Stimulated activated naive CD4-positive, alpha-beta T cell (primary cell): ENCODE measurements at regions not wholly inside any gene's neighbourhood (a gene's known extent, or its start where the extent isn't known, plus 50 kb on each side); places are given as distances from the start of the nearest gene placed in this dataset.
"Not testable (repeated sequence)": the region's sequence is repeated elsewhere in the genome, so short reads cannot be mapped to it uniquely, and the experiment has no call there.

Experiments used
- DNase-seq, 6 experiments: peaks; one replicate each; lab custom pipeline; 2025; lab: John Stamatoyannopoulos, UW

DNA sequence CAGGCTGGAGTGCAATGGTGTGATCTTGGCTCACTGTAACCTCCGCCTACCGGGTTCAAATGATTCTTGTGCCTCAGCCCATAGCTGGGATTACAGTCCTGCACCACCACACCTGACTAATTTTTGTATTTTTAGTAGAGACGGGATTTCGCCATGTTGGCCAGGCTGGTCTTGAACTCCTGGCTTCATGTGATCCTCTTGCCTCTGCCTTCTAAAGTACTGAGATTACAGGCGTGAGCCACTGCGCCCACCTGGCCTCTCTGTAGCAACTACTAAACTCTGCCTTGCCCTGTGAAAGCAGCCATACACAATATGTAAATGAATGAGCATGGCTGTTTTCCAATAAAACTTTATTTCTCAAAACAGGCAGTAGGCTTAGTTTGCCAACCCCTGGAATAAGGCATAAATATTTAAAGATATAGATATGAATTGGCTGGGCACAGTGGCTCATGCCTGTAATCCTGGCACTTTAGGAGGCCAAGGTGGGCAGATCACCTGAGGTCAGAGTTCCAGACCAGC is 127.9 kb upstream of the ZNF217 start:
- not testable (repeated sequence) for DNase-seq

DNA sequence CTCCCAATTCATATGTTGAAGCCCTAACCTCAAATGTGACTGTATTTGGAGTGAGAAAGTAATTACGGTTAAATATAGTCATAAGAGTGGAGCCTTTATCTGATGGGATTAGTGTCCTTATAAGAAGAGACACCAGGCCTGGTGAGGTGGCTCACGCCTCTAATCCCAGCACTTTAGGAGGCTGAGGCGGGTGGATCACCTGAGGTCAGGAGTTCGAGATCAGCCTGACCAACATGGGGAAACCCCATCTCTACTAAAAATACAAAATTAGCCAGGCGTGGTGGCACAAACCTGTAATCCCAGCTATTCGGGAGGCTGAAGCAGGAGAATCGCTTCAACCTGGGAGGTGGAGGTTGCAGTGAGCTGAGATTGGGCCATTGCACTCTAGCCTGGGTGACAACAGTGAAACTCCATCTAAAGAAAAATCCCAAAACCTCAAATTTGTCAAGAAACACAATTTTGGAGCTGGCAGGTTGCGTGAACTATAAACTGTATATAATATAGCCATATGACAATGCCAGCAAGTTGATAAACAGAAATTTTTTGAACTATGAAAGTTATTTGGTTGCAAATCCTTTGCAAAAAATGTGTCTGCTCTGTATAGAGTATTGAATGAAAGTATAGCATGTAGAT is 125.6 kb upstream of the ZNF217 start:
- DNase-seq = not testable (repeated sequence)

DNA sequence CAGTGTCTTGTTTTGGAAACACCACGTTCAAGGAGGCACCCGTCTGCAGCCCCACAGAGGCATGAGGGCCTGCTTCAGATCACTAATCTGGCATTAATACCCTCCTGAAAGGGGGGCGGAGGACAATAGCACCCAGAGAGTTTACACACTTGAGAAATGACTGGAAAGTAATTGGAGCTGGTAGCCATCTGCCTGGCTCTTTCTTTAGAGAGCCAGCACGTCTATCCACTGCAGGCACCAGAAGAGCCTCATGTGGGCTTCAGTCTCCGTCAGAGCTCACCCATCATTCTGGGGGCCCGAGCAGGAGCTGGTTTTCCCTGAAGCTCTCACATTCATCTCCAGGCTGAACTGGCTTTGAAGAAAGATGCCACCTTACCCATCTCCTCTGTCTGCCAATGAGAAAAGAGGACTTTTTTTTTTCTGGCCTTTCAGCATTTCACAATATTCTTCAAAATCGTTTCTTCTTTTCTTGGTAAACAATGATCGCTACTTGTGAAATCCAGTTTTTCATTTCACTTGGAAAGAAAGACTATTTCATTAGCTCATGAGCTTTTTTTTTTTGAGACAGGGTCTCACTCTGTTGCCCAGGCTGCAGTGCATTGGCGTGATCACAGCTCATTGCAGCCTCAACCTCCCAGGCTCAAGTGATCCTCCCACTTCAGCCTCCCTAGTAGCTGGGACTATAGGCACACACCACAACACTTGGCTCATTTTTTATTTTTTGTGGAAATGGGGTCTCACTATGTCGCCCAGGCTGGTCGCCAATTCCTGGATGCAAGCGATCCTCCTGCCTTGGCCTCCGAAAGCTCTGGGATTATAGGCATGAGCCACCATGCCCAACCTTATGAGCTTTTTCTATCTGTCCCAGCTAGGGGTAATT is 124.7 kb upstream of the ZNF217 start:
- DNase-seq = no peak

DNA sequence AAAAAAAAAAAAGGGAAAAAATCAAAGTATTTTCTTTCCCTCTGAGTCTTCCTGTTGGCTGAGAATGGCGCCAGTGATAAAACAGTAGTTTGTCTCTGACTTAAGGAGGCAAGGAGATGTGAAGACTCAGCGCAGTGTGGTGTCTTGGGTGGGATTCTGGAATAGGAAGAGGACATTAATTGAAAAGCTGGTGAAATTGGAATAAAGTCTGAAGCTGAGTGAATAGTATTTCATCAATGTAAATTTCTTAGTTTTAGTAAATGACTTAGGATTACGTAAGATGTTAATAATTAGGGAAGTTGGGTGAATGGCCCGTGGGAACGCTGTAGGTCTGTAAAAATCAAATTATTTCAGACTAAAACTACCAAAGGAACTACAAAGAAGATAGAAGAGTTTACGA is 122.8 kb upstream of the ZNF217 start:
- no peak for DNase-seq

DNA sequence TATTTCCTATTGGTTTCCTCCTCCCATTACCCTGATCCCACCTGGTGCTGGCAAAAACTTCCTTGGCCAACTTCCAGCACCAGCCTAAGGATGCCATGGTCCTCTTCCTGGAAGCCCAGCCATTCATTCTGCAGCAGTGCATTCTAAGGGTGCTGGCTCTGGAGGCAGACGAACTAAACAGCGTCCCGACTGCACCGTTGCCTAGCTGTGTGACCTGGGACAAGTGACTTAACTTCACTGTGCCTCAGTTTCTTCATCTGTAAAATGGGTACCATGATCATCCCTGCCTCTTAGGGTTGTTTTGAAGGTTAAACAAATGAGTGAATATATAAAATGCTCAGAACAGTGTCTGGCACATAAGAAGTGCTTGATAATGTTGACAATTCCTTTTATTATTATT is 120.9 kb upstream of the ZNF217 start:
- DNase-seq = no peak

DNA sequence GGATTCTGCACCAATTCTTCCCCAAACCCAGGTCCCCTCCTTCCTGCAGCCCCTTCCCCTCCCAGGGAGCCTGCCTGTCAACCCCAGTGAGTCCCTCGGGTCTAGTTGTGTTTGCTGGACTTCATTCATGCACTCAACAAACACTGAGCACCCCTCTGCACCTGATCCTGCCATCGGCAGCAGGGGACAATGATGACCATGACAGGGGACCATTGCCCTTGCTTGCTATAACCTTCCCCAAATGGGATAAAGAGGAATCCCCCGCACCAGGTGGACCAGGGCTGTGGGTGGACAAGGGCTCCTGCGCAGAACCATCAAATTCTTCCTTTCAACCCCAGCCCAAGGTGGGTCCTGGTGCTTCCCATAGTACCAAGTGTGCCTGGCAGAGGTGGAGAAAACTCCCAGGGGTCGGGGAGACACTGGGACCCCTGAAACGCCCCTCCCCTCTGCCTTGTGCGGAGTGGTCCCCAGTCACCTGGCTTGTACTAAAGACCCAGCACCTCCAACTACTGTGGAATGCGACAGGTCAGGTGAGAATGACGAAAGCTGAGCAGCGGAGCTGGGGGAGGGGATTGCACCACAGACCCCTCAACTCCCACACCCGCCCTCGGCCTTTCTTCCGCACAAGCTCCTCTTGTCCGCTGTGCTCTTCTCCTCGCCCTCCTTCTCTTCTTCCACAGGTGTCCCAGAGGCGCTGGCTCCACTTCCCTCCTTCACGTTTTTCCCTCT is 119.9 kb upstream of the ZNF217 start:
- DNase-seq = no peak

DNA sequence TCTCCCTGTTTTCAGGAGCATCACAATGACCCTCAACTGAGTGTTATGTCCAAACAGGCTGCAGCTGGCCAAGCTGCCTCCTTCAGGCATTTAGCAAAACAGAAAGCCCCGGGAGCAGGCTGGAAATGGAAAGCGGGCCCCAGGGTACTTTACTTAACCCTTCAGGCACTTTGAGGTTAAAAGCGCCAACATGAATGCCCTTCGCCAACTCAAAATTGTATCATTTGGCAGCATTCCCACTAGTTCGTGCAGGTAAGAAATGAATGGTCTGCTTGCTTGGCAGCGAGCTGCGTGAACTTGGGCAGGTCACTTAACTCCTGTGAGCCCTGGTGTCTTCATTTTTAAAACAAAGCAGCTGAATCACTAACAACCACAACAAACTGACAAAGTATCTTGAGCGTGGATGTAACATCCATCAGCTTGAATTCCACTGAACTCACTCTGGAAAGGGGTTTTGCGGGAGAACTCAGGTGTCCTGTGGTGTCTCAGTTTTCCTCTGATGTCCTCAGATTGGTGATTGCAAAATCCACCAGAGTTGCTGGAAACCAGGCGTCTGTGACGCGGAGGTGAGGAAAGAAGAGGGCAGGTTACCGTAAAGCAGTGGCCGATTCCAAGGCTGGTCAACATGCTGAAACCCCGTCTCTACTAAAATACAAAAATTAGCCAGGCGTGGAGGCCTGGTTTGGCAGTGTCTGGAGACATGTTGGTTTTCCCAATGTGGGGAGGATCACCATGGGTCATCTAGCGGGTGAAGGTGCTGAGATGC is 118.8 kb upstream of the ZNF217 start:
- no peak for DNase-seq

DNA sequence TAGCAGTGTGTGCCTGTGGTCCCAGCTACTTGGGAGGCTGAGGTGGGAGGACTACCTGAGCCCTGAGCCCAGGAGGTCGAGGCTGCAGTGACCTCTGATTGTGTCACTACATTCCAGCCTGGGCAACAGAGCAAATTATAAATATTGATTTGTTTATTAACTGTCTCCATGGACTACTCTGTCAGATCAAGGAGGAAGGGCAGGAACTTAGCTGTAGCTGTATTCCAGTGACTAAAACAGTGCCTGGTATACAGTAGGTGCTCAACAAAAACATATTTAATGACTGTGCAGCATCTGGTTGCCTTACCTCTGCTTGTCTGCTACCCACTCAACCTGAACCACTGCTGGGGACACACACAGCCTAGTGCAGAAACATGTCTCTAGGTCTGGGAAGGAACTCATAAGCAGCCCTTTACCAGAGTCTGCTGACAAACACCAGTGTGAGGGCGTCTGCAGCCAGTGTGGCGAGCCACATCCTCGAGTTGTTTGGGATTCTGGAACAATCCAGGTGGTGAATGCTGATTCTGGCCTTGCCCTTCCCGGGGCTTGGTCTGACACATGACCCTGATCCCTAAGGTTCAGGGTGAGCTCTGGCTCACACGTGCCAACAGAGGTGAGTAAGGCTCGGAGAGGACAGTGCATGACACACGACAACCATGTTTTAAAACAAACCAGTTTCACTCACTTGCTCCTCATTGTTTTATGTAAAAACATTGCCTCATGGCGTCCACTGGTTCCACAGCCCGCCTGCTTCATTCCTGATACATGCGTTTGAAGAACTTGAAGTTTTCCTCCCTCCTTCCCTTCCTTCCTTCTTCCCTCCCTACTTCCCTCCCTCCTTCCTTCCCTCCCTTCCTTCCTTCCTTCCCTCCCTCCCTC is 117.9 kb upstream of the ZNF217 start:
- DNase-seq = no peak

DNA sequence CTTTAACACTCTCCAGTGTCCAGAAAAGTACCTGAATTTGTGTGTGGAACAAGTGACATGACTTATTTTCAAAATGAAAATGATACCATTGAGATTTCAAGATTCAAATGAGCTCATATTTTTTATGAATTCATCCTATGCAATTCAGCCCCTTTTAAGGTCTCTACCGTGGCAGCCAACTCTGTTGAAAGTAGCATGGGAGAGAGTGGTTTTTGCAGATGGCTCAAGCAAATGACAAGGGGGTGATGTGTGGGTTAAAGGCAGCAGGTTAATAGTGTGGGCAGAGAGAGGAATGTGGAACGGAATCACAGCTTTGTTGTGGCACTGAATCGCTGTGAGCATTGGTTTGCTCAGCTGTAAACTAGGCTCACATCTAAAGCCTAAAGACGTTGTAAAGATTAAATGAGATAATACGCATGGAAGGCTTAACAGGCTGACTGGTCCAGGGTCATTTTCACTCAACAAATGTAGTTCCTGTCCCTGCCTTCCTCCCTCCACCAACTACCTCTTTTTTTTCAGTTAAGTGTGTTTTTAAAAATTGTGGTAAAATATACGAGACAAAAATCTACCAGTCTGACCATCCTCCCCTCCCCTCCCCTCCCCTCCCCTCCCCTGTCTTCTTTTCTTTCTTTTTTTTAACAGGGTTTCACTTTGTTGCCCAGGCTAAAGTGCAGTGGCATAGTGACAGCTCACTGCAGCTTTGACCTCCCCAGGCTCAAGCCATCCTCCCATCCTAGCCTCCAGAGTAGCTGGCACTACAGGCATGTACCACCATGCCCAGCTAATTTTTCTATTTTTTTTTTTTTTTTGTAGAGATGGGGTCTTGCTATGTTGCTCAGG is 114.7 kb upstream of the ZNF217 start:
- peak in 2 of 6 experiments; percentile 15 to 22 for DNase-seq

DNA sequence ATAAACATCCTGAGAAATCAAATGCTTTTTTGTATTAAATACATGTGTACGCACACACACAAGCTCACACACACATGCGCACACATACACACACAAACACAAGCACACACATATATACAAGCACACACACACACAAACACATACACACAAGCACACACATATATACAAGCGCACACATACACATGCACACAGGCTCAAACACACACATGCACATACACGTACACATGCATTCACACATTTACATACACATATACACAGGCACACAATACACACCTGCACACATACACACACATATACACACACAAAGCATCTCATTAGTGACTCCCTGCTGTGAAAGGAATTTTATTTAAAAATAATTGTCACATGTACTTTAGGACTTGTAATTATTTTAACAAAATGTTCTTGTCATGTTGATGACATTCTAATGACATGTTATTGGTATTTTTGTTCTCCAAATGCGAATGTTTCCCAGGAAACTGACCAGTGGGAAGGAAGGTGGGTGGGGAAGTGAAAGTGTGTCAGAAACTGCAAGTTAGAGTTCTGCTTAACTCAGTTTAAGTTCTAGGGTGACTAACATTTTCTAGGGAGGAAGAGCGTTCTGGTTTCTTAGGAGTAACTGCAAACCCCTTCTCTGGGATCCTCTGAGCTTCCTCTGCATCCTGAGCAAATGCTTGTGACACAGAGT is 113.9 kb upstream of the ZNF217 start:
- peak in 1 of 6 experiments; percentile 22 for DNase-seq

DNA sequence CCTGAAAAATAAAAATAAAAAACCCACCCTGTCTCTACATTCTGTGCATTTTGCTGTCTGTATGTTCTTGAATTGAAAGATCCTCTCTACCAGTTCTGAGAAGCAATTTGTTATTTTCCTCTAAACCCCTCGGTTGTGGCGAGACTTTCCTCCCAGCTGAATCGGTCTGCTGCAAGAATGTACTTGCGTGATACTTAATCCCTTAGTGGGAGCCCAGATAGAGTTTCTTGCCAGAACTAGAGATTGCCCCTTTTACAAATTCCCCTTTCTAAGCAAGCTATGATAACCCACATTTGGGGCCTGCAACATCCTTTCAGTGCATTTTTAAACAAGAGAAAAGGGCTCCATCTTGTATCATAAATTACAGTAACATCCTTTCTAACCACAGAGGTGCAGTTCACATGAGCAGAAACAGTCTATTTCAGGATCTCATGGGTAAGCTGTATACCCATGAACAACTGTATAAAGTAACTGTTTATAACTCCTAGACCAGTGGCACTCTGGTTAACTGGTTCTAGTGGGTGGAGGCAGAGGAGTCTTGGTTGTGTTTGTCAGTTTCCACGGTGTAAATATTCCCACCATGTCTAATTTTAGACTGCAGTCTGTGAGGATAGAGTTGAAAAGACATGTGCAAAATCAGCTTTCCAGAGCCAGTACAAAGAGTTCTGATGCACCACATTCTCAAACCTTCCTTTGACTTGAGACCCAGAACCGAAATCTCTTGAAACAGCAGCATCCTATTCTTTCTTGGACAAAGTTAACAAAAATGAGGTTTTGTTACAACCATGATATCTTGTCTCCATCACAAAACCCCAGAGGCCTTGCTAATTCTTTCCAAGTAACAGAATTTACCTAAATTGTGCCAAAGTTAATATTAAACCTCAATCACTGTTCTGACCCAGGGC is 113.1 kb upstream of the ZNF217 start:
- peak in 3 of 6 experiments; percentile 56 to 64 (median 56) for DNase-seq

DNA sequence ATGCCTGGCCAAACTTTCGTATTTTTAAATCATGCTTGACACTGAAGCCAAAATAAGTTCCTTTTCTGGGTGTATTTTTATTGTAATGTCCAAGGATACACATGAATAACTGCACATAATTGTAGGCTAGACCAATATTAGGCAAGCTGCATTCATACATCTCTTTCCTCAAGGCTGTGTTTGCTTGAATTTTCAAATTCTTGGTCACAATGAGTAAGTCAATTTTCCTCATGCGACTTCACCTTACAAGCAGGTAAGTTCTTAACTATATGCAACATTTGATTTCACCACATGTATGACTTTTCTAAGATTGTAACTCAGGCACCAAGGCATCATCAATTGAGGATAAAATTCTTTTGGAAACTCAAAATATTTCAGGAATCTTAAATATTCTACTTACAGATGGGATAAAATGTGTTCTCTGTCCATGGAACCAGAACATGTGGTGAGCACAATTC is 112.4 kb upstream of the ZNF217 start:
- DNase-seq = no peak

DNA sequence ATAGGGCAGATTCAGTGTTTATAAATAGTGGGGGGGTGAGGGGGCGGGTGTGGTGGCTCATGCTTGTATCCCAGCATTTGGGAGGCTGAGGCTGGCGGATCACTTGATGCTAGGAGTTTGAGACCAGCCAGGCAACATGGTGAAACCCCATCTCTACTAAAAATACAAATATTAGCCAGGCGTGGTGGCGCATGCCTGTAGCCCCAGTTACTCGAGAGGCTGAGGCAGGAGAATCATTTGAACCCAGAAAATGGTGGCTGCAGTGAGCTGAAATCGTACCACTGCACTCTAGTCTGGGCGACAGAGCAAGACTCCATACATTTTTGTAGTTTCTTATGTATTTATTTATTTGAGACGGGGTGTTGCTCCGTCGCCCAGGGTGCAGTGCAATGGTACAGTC is 109.0 kb upstream of the ZNF217 start:
- DNase-seq = no peak

DNA sequence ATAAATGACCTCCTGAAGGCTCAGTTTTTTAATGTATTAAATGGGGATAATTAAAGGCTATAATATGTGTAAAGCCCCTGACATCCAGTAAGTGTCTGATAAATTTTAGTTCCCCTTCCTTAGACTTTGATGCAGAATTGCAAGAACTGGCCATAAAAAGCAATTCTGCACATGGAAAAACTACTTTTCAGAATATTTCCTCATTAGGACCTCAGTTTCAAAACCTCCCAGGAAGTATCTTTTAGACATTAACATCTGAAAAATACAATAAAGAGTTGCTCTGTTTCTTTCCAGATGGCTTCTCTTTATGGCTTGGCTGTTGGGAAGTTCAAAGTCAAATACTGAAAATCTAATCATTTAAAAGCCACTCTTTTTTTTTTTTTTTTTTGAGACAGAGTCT is 106.3 kb upstream of the ZNF217 start:
- DNase-seq = no peak

DNA sequence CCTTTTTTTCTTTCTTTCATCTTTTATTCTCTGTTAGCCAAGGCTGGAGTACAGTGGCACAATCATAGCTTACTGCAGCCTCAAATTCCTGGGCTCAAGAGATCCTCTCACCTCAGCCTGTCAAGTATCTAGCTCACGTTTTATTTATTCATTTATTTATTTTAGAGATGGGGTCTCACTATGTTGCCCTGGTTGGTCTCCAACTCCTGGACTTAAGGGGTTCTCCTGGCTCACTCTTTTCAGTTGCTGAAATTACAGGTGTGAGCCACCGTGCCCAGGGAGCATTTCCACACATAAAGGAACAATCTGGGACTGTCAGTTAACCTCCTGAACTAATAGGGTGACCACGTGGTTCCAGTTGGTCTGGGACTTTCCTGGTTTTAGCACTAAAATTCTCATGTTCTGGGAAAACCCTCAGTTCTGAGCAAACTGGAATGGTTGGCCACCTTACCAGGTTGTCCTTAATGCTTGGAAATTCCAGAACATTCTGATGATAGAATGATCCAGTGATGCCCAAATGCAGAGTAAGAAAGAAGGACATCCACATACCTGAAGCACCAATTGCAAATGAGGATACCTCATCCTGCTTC is 105.5 kb upstream of the ZNF217 start:
- DNase-seq = no peak

DNA sequence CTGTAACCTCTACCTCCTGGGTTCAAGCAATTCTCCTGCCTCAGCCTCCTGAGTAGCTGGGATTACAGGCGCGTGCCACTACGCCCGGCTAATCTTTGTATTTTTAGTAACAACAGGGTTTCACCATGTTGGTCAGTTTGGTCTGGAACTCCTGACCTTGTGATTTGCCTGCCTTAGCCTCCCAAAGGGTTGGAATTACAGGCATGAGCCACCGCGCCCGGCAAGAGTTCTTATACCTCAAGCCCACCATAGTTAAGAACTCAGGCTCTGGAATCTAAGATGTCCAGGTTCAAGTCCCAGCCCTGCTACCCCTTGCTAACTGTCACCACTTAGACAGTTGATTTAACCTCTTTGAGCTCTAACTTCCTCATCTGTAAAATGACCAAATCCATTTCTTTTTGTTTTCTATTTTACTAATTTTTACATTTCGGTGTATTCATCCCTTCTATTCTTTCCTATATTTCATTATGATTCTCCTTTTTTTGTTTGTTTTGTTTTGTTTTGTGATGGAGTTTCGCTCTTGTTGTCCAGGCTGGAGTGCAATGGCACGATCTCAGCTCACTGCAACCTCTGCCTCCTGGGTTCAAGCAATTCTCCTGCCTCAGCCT is 104.8 kb upstream of the ZNF217 start:
- no peak for DNase-seq

DNA sequence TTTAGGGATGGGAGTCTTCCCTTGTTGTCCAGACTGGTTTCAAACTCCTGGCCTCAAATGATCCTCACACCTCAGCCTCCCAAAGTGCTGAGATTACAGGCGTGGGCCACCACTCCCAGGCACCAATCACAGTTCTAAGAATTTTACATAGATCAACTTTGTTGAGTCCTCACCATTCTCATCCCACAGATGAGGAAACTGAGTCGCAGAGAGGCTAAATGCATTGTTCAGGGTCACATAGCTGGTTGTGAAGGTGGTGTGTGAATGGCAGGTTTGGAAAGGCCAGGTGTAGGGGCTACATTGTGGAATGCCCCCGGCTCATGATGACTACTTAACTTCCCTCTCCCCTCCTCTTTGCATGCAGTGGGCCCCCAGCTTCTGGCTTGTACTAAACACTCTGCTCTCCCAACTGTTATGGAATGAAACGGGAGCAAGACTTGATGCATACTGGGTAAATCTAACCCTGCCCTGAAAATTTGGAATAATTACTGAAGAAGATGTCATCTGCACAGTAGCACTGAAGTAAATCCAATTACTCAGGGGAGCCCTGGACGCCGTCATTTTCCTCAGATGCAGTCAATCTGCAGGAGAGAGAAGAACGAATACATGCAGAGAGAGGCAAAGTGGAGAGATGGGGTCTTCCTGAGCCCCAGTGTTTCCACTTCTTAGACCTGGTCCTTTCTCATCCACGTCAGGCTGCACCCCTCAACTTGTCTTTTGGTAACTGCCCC is 102.3 kb upstream of the ZNF217 start:
- DNase-seq = no peak
